HEK293 (cell line): ENCODE measurements at regions not wholly inside any gene's neighbourhood (a gene's known extent, or its start where the extent isn't known, plus 50 kb on each side); places are given as distances from the start of the nearest gene placed in this dataset.
"Not testable (repeated sequence)": the region's sequence is repeated elsewhere in the genome, so short reads cannot be mapped to it uniquely, and the experiment has no call there.

Experiments used
- CTCF ChIA-PET: fragments of 350-600 bp; formaldehyde crosslinking; extraction: SDS; loops from one replicate; lab custom pipeline; 2021; ENCODE audit warnings: antibody characterized with exemption; lab: Yijun Ruan, JAX
- POLR2A ChIA-PET: fragments of 300-600 bp; formaldehyde crosslinking; extraction: SDS; loops from one replicate; lab custom pipeline; 2020; ENCODE audit warnings: antibody characterized with exemption, inconsistent platforms; lab: Yijun Ruan, JAX
- H3K27ac ChIP-seq: fragments of 200-500 bp; sonication (Bioruptor generic); 2 replicates; pipeline ENCODE4 v1.5.1; 2014; ENCODE audit warnings: low read depth, low read length, control low read depth, inconsistent platforms; ENCODE audit errors: extremely low read depth
- H3K36me3 ChIP-seq, 2 experiments: fragments of 200-500 bp in 1 of 2; sonication (Bioruptor generic) in 1 of 2; 1 replicate in 1 of 2; 2 replicates in 1 of 2; pipeline ENCODE4 v1.5.1; 2014 to 2017; ENCODE audit warnings: inconsistent platforms in 2 of 2, low read length in 2 of 2; ENCODE audit not compliant: control insufficient read depth in 2 of 2, insufficient read depth in 1 of 2
- H3K4me1 ChIP-seq: fragments of 200-500 bp; sonication (Bioruptor generic); 2 replicates; pipeline ENCODE4 v1.5.1; 2014; ENCODE audit warnings: mild to moderate bottlenecking, low read length, inconsistent platforms; ENCODE audit not compliant: control insufficient read depth, insufficient read depth
- H3K4me3 ChIP-seq: 2 replicates; pipeline ENCODE4 v1.5.1; 2011; ENCODE audit warnings: low read depth, mild to moderate bottlenecking, control low read depth, low read length, moderate library complexity
- H3K9me3 ChIP-seq: fragments of 200-500 bp; sonication (Bioruptor generic); 2 replicates; pipeline ENCODE4 v1.5.1; 2014; ENCODE audit warnings: low read depth, low read length, inconsistent platforms; ENCODE audit not compliant: control insufficient read depth, insufficient read depth
- BCL11A ChIP-seq: fragments of 450-650 bp; formaldehyde crosslinking; IDR thresholded peaks from 2 replicates; pipeline ENCODE4 v1.5.1; 2016; ENCODE audit warnings: low read depth, missing biosample characterization, missing genetic modification characterization
- FEZF1 ChIP-seq: fragments of 450-650 bp; formaldehyde crosslinking; IDR thresholded peaks from 2 replicates; pipeline ENCODE4 v1.5.1; 2016; ENCODE audit warnings: missing biosample characterization, missing genetic modification characterization
- KLF10 ChIP-seq: fragments of 450-650 bp; IDR thresholded peaks from 2 replicates; pipeline ENCODE4 v1.5.1; 2018; ENCODE audit warnings: missing biosample characterization, mild to moderate bottlenecking, missing genetic modification characterization
- OVOL3 ChIP-seq: fragments of 450-650 bp; formaldehyde crosslinking; IDR thresholded peaks from 2 replicates; pipeline ENCODE4 v1.5.1; 2016; ENCODE audit warnings: missing biosample characterization, missing genetic modification characterization
- SETDB1 ChIP-seq: IDR thresholded peaks from one replicate; pipeline ENCODE4 v1.6.1; 2017; ENCODE audit warnings: mild to moderate bottlenecking, low read length, moderate library complexity, mixed read lengths; ENCODE audit not compliant: insufficient read length
- SP3 ChIP-seq: fragments of 450-650 bp; formaldehyde crosslinking; IDR thresholded peaks from 2 replicates; pipeline ENCODE4 v1.5.1; 2016; ENCODE audit warnings: missing biosample characterization, missing genetic modification characterization
- ZFHX2 ChIP-seq: fragments of 450-650 bp; formaldehyde crosslinking; conservative IDR thresholded peaks from 2 replicates; pipeline ENCODE4 v1.5.1; 2016; ENCODE audit warnings: missing biosample characterization, missing genetic modification characterization
- ZNF184 ChIP-seq: fragments of 450-650 bp; IDR thresholded peaks from 2 replicates; pipeline ENCODE4 v1.5.1; 2018; ENCODE audit warnings: missing biosample characterization, mild to moderate bottlenecking, missing genetic modification characterization
- ZNF19 ChIP-seq: fragments of 450-650 bp; formaldehyde crosslinking; IDR thresholded peaks from 2 replicates; pipeline ENCODE4; 2016; ENCODE audit warnings: missing biosample characterization, missing genetic modification characterization, low read depth
- ZNF2 ChIP-seq: fragments of 450-650 bp; formaldehyde crosslinking; IDR thresholded peaks from 2 replicates; pipeline ENCODE4 v1.5.1; 2016; ENCODE audit warnings: missing biosample characterization, missing genetic modification characterization
- ZNF202 ChIP-seq: fragments of 450-650 bp; formaldehyde crosslinking; IDR thresholded peaks from 2 replicates; pipeline ENCODE4 v1.5.1; 2016; ENCODE audit warnings: missing biosample characterization, missing genetic modification characterization, borderline replicate concordance
- ZNF248 ChIP-seq: fragments of 450-650 bp; formaldehyde crosslinking; IDR thresholded peaks from 2 replicates; pipeline ENCODE4 v1.5.1; 2017; ENCODE audit warnings: missing biosample characterization, missing genetic modification characterization
- ZNF404 ChIP-seq: fragments of 450-650 bp; formaldehyde crosslinking; IDR thresholded peaks from 2 replicates; pipeline ENCODE4 v1.5.1; 2017; ENCODE audit warnings: missing biosample characterization, missing genetic modification characterization
- ZNF529 ChIP-seq: fragments of 450-650 bp; formaldehyde crosslinking; IDR thresholded peaks from 2 replicates; pipeline ENCODE4 v1.5.1; 2017; ENCODE audit warnings: missing genetic modification characterization, missing biosample characterization; ENCODE audit not compliant: insufficient replicate concordance
- ZNF530 ChIP-seq: fragments of 450-650 bp; formaldehyde crosslinking; IDR thresholded peaks from 2 replicates; pipeline ENCODE4 v1.5.1; 2016; ENCODE audit warnings: low read depth, missing biosample characterization, missing genetic modification characterization
- ZNF558 ChIP-seq: fragments of 450-650 bp; formaldehyde crosslinking; IDR thresholded peaks from 2 replicates; pipeline ENCODE4 v1.5.1; 2016; ENCODE audit warnings: missing biosample characterization, missing genetic modification characterization
- ZNF600 ChIP-seq: fragments of 450-650 bp; formaldehyde crosslinking; IDR thresholded peaks from 2 replicates; pipeline ENCODE4 v1.5.1; 2016; ENCODE audit warnings: missing biosample characterization, missing genetic modification characterization
- ZNF624 ChIP-seq: fragments of 450-650 bp; formaldehyde crosslinking; IDR thresholded peaks from 2 replicates; pipeline ENCODE4 v1.5.1; 2017; ENCODE audit warnings: missing biosample characterization, missing genetic modification characterization
- ZSCAN30 ChIP-seq: fragments of 450-650 bp; IDR thresholded peaks from 2 replicates; pipeline ENCODE4 v1.5.1; 2018; ENCODE audit warnings: missing biosample characterization, mild to moderate bottlenecking, missing genetic modification characterization, moderate library complexity
- TF ChIP-seq, protein P1 (sequence below): fragments of 450-650 bp; formaldehyde crosslinking; conservative IDR thresholded peaks from 2 replicates; pipeline ENCODE4 v1.5.1; 2016; ENCODE audit warnings: low read depth, missing biosample characterization, missing genetic modification characterization
- TF ChIP-seq, protein P2 (sequence below): fragments of 450-650 bp; formaldehyde crosslinking; IDR thresholded peaks from 2 replicates; pipeline ENCODE4 v1.5.1; 2016; ENCODE audit warnings: missing biosample characterization, missing genetic modification characterization, borderline replicate concordance
- TF ChIP-seq, protein P3 (sequence below): fragments of 450-650 bp; formaldehyde crosslinking; IDR thresholded peaks from 2 replicates; pipeline ENCODE4 v1.5.1; 2016; ENCODE audit warnings: missing biosample characterization, missing genetic modification characterization
- TF ChIP-seq, protein P4 (sequence below): fragments of 450-650 bp; formaldehyde crosslinking; IDR thresholded peaks from 2 replicates; pipeline ENCODE4 v1.5.1; 2017; ENCODE audit warnings: missing biosample characterization, missing genetic modification characterization

DNA sequence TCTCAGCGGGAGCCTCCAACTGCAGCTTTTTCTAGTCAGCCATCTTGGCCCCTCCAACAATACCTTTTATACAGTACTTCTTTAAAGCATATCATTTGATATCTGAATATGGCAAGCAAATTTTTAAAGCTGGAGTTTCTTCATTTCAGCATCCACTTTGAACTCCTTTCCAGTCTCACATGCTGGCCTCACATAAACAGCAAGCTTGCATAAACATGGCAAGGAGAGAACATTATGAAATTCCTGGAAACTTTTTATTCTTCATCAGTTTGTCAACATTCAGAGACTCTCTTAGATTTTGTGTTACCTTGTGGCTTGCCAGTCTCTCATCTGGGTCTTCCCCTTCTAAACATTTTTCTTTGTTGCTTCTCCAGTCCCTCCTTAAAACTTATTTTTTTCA lies 745.3 kb downstream of the NR2F1-AS1 start (continued):
- TF ChIP-seq, protein P1, sequence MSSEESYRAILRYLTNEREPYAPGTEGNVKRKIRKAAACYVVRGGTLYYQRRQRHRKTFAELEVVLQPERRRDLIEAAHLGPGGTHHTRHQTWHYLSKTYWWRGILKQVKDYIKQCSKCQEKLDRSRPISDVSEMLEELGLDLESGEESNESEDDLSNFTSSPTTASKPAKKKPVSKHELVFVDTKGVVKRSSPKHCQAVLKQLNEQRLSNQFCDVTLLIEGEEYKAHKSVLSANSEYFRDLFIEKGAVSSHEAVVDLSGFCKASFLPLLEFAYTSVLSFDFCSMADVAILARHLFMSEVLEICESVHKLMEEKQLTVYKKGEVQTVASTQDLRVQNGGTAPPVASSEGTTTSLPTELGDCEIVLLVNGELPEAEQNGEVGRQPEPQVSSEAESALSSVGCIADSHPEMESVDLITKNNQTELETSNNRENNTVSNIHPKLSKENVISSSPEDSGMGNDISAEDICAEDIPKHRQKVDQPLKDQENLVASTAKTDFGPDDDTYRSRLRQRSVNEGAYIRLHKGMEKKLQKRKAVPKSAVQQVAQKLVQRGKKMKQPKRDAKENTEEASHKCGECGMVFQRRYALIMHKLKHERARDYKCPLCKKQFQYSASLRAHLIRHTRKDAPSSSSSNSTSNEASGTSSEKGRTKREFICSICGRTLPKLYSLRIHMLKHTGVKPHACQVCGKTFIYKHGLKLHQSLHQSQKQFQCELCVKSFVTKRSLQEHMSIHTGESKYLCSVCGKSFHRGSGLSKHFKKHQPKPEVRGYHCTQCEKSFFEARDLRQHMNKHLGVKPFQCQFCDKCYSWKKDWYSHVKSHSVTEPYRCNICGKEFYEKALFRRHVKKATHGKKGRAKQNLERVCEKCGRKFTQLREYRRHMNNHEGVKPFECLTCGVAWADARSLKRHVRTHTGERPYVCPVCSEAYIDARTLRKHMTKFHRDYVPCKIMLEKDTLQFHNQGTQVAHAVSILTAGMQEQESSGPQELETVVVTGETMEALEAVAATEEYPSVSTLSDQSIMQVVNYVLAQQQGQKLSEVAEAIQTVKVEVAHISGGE (tag by site-specific recombination): no peak
- TF ChIP-seq KLF10 (tag by site-specific recombination): no peak
- TF ChIP-seq ZNF404: no peak
- TF ChIP-seq, protein P2, sequence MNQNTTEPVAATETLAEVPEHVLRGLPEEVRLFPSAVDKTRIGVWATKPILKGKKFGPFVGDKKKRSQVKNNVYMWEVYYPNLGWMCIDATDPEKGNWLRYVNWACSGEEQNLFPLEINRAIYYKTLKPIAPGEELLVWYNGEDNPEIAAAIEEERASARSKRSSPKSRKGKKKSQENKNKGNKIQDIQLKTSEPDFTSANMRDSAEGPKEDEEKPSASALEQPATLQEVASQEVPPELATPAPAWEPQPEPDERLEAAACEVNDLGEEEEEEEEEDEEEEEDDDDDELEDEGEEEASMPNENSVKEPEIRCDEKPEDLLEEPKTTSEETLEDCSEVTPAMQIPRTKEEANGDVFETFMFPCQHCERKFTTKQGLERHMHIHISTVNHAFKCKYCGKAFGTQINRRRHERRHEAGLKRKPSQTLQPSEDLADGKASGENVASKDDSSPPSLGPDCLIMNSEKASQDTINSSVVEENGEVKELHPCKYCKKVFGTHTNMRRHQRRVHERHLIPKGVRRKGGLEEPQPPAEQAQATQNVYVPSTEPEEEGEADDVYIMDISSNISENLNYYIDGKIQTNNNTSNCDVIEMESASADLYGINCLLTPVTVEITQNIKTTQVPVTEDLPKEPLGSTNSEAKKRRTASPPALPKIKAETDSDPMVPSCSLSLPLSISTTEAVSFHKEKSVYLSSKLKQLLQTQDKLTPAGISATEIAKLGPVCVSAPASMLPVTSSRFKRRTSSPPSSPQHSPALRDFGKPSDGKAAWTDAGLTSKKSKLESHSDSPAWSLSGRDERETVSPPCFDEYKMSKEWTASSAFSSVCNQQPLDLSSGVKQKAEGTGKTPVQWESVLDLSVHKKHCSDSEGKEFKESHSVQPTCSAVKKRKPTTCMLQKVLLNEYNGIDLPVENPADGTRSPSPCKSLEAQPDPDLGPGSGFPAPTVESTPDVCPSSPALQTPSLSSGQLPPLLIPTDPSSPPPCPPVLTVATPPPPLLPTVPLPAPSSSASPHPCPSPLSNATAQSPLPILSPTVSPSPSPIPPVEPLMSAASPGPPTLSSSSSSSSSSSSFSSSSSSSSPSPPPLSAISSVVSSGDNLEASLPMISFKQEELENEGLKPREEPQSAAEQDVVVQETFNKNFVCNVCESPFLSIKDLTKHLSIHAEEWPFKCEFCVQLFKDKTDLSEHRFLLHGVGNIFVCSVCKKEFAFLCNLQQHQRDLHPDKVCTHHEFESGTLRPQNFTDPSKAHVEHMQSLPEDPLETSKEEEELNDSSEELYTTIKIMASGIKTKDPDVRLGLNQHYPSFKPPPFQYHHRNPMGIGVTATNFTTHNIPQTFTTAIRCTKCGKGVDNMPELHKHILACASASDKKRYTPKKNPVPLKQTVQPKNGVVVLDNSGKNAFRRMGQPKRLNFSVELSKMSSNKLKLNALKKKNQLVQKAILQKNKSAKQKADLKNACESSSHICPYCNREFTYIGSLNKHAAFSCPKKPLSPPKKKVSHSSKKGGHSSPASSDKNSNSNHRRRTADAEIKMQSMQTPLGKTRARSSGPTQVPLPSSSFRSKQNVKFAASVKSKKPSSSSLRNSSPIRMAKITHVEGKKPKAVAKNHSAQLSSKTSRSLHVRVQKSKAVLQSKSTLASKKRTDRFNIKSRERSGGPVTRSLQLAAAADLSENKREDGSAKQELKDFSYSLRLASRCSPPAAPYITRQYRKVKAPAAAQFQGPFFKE (tag by site-specific recombination): no peak
- TF ChIP-seq, protein P3, sequence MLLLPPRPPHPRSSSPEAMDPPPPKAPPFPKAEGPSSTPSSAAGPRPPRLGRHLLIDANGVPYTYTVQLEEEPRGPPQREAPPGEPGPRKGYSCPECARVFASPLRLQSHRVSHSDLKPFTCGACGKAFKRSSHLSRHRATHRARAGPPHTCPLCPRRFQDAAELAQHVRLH (tag by site-specific recombination): no peak
- TF ChIP-seq SP3 (tag by site-specific recombination): no peak
- no peak for TF ChIP-seq ZNF558 (tag by site-specific recombination)
- TF ChIP-seq, protein P4, sequence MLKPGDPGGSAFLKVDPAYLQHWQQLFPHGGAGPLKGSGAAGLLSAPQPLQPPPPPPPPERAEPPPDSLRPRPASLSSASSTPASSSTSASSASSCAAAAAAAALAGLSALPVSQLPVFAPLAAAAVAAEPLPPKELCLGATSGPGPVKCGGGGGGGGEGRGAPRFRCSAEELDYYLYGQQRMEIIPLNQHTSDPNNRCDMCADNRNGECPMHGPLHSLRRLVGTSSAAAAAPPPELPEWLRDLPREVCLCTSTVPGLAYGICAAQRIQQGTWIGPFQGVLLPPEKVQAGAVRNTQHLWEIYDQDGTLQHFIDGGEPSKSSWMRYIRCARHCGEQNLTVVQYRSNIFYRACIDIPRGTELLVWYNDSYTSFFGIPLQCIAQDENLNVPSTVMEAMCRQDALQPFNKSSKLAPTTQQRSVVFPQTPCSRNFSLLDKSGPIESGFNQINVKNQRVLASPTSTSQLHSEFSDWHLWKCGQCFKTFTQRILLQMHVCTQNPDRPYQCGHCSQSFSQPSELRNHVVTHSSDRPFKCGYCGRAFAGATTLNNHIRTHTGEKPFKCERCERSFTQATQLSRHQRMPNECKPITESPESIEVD (tag by site-specific recombination): no peak

DNA sequence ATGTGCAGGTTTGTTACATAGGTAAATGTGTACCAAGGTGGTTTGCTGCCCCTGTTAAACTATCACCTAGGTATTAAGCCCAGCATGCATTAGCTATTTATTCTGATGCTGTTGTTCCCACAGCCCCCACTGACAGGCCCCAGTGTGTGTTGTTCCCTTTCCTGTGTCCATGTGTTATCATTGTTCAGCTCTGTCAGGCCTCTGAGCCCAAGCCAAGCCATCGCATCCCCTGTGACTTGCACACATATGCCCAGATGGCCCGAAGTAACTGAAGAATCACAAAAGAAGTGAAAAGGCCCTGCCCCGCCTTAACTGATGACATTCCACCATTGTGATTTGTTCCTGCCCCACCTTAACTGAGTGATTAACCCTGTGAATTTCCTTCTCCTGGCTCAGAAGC lies 757.5 kb downstream of the NR2F1-AS1 start:
- POLR2A ChIA-PET, H3K4me3 ChIP-seq, H3K4me1 ChIP-seq, H3K9me3 ChIP-seq, H3K27ac ChIP-seq, CTCF ChIA-PET, H3K36me3 ChIP-seq: not testable (repeated sequence)

DNA sequence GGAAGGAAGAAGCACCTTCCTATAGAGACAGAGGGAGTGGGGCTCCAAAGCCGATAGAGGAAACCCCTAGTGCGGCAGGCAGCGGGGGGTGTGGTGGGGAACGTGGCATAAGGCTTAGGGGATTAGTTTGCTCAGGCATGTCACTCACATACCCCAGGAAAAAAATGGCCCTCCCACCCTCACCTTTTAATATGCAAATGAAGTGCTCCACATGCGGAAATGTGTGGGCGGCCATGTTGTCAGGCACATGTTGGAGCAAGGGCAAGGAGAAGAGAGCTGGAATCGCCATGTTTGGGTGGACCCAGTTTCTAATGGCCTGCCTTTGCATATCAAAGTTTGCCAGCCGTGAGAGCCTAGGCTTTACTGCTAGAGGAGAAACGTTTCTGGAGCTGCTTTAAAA lies 758.8 kb downstream of the NR2F1-AS1 start:
- Histone ChIP-seq H3K36me3 (no peaks in the 10 kb centered on the region), H3K27ac (no peak overlapping the region), H3K4me1 (0 out of 2 replicates have a peak, but pooled peaks cover 3% of the 10 kb centered on the region), H3K4me3 (no peak overlapping the region), H3K9me3 (no peaks in the 10 kb centered on the region)
- CTCF ChIA-PET: interaction anchor here (0.6 kb wide), 1 partner anchor 1920 kb away, joined by 3 read pairs; no protein-coding TSS in a partner anchor
- POLR2A ChIA-PET: no interaction called here
- TF ChIP-seq OVOL3: no peak
- no peak for TF ChIP-seq ZSCAN30 (tag by site-specific recombination)
- TF ChIP-seq FEZF1: no peak
- no peak for TF ChIP-seq ZNF2 (tag by site-specific recombination)
- no peak for TF ChIP-seq ZNF530 (tag by site-specific recombination)
- TF ChIP-seq ZNF184 (tag by site-specific recombination): no peak
- TF ChIP-seq ZFHX2 (tag by site-specific recombination): no peak
- TF ChIP-seq BCL11A (tag by site-specific recombination): no peak
- TF ChIP-seq SETDB1: no peak
- no peak for TF ChIP-seq ZNF529 (tag by site-specific recombination)
- TF ChIP-seq ZNF600: no peak
- no peak for TF ChIP-seq ZNF202 (tag by site-specific recombination)
- TF ChIP-seq ZNF19 (tag by site-specific recombination): no peak
- TF ChIP-seq ZNF624 (tag by site-specific recombination): no peak
- TF ChIP-seq ZNF248 (tag by site-specific recombination): no peak
